ENCODE measurements at regions not wholly inside any gene's neighbourhood (a gene's known extent, or its start where the extent isn't known, plus 50 kb on each side); places are given as distances from the start of the nearest gene placed in this dataset.

GRCh38 chr15:70313099-70314017 lies 215.6 kb upstream of the TLE3 start:
- SMC1A ChIA-PET (ENCODE audit: uncharacterized antibody, unreplicated experiment) = interaction anchor here (0.6 kb wide), 1 partner anchor 592 kb away, joined by 3 read pairs; no protein-coding TSS in a partner anchor
- H3K27ac ChIP-seq (ENCODE audit: control insufficient read depth, insufficient read depth) = no peak overlapping the region
- DNase-seq (ENCODE audit: low read depth, low spot score) (no peak), ATAC-seq (no peak), FAIRE-seq (no peak)
- H3K27me3 ChIP-seq (replicated peaks in 1 of 2; ENCODE audit: control insufficient read depth in 2 of 2, insufficient read depth in 2 of 2, low read length in 1 of 2) = no peaks in the 10 kb centered on the region; a peak in 3 of 4 replicates
- RAD21 ChIA-PET (ENCODE audit: unreplicated experiment) = no interaction called here
- TF ChIP-seq POU2F2 (IDR thresholded peaks at IDR 0.05; ENCODE audit: borderline replicate concordance, low read depth, low read length) (no peak), MLLT1 (IDR thresholded peaks at IDR 0.05) (no peak), TCF12 (IDR thresholded peaks at IDR 0.05; ENCODE audit: low read depth, low read length) (no peak), SREBF2 (IDR thresholded peaks at IDR 0.05; ENCODE audit: low read length) (no peak)
- TF ChIP-seq, protein P1, sequence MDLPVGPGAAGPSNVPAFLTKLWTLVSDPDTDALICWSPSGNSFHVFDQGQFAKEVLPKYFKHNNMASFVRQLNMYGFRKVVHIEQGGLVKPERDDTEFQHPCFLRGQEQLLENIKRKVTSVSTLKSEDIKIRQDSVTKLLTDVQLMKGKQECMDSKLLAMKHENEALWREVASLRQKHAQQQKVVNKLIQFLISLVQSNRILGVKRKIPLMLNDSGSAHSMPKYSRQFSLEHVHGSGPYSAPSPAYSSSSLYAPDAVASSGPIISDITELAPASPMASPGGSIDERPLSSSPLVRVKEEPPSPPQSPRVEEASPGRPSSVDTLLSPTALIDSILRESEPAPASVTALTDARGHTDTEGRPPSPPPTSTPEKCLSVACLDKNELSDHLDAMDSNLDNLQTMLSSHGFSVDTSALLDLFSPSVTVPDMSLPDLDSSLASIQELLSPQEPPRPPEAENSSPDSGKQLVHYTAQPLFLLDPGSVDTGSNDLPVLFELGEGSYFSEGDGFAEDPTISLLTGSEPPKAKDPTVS (IDR thresholded peaks at IDR 0.05; ENCODE audit: low read depth, low read length) = no peak
- TF ChIP-seq, protein P2, sequence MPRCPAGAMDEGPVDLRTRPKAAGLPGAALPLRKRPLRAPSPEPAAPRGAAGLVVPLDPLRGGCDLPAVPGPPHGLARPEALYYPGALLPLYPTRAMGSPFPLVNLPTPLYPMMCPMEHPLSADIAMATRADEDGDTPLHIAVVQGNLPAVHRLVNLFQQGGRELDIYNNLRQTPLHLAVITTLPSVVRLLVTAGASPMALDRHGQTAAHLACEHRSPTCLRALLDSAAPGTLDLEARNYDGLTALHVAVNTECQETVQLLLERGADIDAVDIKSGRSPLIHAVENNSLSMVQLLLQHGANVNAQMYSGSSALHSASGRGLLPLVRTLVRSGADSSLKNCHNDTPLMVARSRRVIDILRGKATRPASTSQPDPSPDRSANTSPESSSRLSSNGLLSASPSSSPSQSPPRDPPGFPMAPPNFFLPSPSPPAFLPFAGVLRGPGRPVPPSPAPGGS (IDR thresholded peaks at IDR 0.05; ENCODE audit: borderline replicate concordance, insufficient read depth, low read depth, low read length, poor library complexity, severe bottlenecking) = no peak
- TF ChIP-seq, protein P3, sequence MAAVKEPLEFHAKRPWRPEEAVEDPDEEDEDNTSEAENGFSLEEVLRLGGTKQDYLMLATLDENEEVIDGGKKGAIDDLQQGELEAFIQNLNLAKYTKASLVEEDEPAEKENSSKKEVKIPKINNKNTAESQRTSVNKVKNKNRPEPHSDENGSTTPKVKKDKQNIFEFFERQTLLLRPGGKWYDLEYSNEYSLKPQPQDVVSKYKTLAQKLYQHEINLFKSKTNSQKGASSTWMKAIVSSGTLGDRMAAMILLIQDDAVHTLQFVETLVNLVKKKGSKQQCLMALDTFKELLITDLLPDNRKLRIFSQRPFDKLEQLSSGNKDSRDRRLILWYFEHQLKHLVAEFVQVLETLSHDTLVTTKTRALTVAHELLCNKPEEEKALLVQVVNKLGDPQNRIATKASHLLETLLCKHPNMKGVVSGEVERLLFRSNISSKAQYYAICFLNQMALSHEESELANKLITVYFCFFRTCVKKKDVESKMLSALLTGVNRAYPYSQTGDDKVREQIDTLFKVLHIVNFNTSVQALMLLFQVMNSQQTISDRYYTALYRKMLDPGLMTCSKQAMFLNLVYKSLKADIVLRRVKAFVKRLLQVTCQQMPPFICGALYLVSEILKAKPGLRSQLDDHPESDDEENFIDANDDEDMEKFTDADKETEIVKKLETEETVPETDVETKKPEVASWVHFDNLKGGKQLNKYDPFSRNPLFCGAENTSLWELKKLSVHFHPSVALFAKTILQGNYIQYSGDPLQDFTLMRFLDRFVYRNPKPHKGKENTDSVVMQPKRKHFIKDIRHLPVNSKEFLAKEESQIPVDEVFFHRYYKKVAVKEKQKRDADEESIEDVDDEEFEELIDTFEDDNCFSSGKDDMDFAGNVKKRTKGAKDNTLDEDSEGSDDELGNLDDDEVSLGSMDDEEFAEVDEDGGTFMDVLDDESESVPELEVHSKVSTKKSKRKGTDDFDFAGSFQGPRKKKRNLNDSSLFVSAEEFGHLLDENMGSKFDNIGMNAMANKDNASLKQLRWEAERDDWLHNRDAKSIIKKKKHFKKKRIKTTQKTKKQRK (IDR thresholded peaks at IDR 0.05; ENCODE audit: low read depth, low read length) = no peak
- no peaks in the 10 kb centered on the region for H3K9me3 ChIP-seq (replicated peaks; ENCODE audit: control insufficient read depth, insufficient read depth, low read length)
- CTCF ChIA-PET = no interaction called here
- no peak overlapping the region for H3K4me2 ChIP-seq (ENCODE audit: control insufficient read depth, insufficient read depth)
- no peak overlapping the region for H3K4me3 ChIP-seq
- 64% methylated on average over 9 of the region's 9 CpGs for WGBS (ENCODE audit: insufficient coverage, insufficient replicate concordance, low lambda C conversion rate, missing lambda C conversion rate)
- intact Hi-C loops (cut with micrococcal nuclease; ENCODE audit: unreplicated experiment) (no loop called here), in situ Hi-C loops (cut with MboI) (no loop called here)
- no peaks in the 10 kb centered on the region for H3K79me2 ChIP-seq (ENCODE audit: control insufficient read depth, insufficient read depth, low read length)
- BruUV-seq (replicated peaks) = no TSS peak
- no peak overlapping the region for H3K9ac ChIP-seq (ENCODE audit: control insufficient read depth, insufficient read depth, low read length)
- POLR2A ChIA-PET = no interaction called here
- H2AFZ ChIP-seq (ENCODE audit: control insufficient read depth, low read depth, low read length) = no peak overlapping the region
- H4K20me1 ChIP-seq (ENCODE audit: control insufficient read depth, insufficient read depth) = no peaks in the 10 kb centered on the region
- no peaks in the 10 kb centered on the region for H3K36me3 ChIP-seq (ENCODE audit: control insufficient read depth in 2 of 2, insufficient read depth in 2 of 2, low read length in 1 of 2)
- H3K4me1 ChIP-seq (ENCODE audit: control insufficient read depth, insufficient read depth, low read length) = peaks cover 5% of the 10 kb centered on the region
